H1 (cell line): ENCODE measurements at regions not wholly inside any gene's neighbourhood (a gene's known extent, or its start where the extent isn't known, plus 50 kb on each side); places are given as distances from the start of the nearest gene placed in this dataset.

Experiments used
- ATF3 ChIP-seq: IDR thresholded peaks from 2 replicates; pipeline ENCODE4 v1.6.1; 2011; ENCODE audit warnings: low read depth, mild to moderate bottlenecking, low read length; ENCODE audit not compliant: insufficient read depth
- CHD7 ChIP-seq: fragments of 300-600 bp; sonication (generic); IDR thresholded peaks from 2 replicates; pipeline ENCODE4 v1.7.1; 2012; ENCODE audit warnings: low read length, moderate library complexity, mild to moderate bottlenecking, inconsistent platforms; ENCODE audit not compliant: insufficient replicate concordance
- EP300 ChIP-seq, 2 experiments: IDR thresholded peaks; 1 replicate in 1 of 2; 2 replicates in 1 of 2; pipeline ENCODE4 v1.6.1; 2011 to 2012; ENCODE audit warnings: low read depth in 2 of 2, low read length in 2 of 2, mild to moderate bottlenecking in 2 of 2, borderline replicate concordance in 1 of 2, inconsistent platforms in 1 of 2, moderate library complexity in 1 of 2
- GTF2F1 ChIP-seq: IDR thresholded peaks from 2 replicates; pipeline ENCODE4 v1.6.1; 2012; ENCODE audit warnings: low read depth, low read length, improper control_type of control experiment, borderline replicate concordance

DNA sequence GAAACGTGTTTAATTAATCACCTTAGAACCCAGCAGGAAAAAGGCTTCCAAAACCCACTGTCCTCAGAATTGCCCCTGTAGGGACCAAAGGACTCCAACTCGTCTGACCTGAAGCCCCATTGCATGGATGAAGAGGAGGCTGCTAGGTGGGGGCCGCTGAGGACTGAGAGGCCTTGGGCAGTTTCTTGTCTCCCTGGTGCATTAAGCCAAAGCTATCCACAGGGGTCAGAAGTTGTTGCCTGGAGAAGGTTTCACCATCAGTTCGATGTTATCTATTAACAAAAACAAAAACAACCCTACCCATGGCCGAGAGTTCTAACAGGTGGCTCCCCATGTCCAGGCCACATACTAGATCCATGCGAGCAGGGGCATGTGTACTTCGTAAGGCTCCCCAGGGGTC lies 120.9 kb upstream of the CD93 start (continued):
- no peak for TF ChIP-seq CHD7
- no peak for TF ChIP-seq EP300 (IDR thresholded peaks at IDR 0.05; ENCODE audit: borderline replicate concordance in 1 of 2, low read depth in 2 of 2, low read length in 2 of 2)
- TF ChIP-seq ATF3, result no peak
- TF ChIP-seq GTF2F1, result no peak
